T-helper 17 cell (primary cell): ENCODE measurements at regions not wholly inside any gene's neighbourhood (a gene's known extent, or its start where the extent isn't known, plus 50 kb on each side); places are given as distances from the start of the nearest gene placed in this dataset.
"Not testable (repeated sequence)": the region's sequence is repeated elsewhere in the genome, so short reads cannot be mapped to it uniquely, and the experiment has no call there.

Experiments
- ATAC-seq: fragments of 150-1000 bp; cut with Tn5 transposase; 2 replicates; pipeline ENCODE4 v1.10.0; 2021; ENCODE audit warnings: mild to moderate bottlenecking, moderate library complexity
- DNase-seq, 3 donors: peaks; one replicate each; pipeline versions ENCODE4 v3.0.0 to v3.0.0-alpha.2; 2020 to 2021
- H3K9me3 ChIP-seq: one replicate; pipeline ENCODE4 v1.7.0; 2013; ENCODE audit warnings: low read length, mild to moderate bottlenecking; ENCODE audit not compliant: control insufficient read depth, poor library complexity, severe bottlenecking
- H3K27ac Mint-ChIP-seq: one replicate; pipeline ENCODE4 v1.8.0; 2022; ENCODE audit warnings: mild to moderate bottlenecking, moderate library complexity, mixed read lengths
- H3K27me3 Mint-ChIP-seq: one replicate; pipeline ENCODE4 v1.8.0; 2022; ENCODE audit warnings: mixed read lengths
- H3K36me3 Mint-ChIP-seq: one replicate; pipeline ENCODE4 v1.8.0; 2022; ENCODE audit warnings: low read depth, mixed read lengths
- H3K4me1 Mint-ChIP-seq: one replicate; pipeline ENCODE4 v1.8.0; 2022; ENCODE audit warnings: mild to moderate bottlenecking, mixed read lengths
- H3K4me3 Mint-ChIP-seq: one replicate; pipeline ENCODE4 v1.8.0; 2022; ENCODE audit warnings: mild to moderate bottlenecking, moderate library complexity, mixed read lengths

- Mint-ChIP-seq H3K27ac (no peak overlapping the region), H3K27me3 (peaks cover 12% of the 10 kb centered on the region), H3K36me3 (no peaks in the 10 kb centered on the region), H3K4me3 (no peak overlapping the region), H3K4me1 (no peaks in the 10 kb centered on the region)
- DNase-seq = no peak
- ATAC-seq = no peak
- no peaks in the 10 kb centered on the region for H3K9me3 ChIP-seq
Observed at GRCh38 chr2:42999856-43000241, 207.5 kb upstream of the HAAO start.

- H3K9me3 ChIP-seq = no peaks in the 10 kb centered on the region
- Mint-ChIP-seq H3K27me3 (peaks cover 8% of the 10 kb centered on the region), H3K36me3 (no peaks in the 10 kb centered on the region), H3K4me1 (no peaks in the 10 kb centered on the region), H3K4me3 (no peak overlapping the region), H3K27ac (no peak overlapping the region)
- ATAC-seq (no peak), DNase-seq (no peak)
Observed at GRCh38 chr2:42999391-42999841, 207.0 kb upstream of the HAAO start.

GRCh38 chr2:42998721-42999120, 206.3 kb upstream of the HAAO start:
- no peak for ATAC-seq
- no peaks in the 10 kb centered on the region for H3K36me3 Mint-ChIP-seq
- no peak overlapping the region for H3K27ac Mint-ChIP-seq

GRCh38 chr2:42996528-42996927, 204.1 kb upstream of the HAAO start:
- H3K9me3 ChIP-seq = no peaks in the 10 kb centered on the region
- peaks cover 7% of the 10 kb centered on the region for H3K27me3 Mint-ChIP-seq
- no peaks in the 10 kb centered on the region for H3K36me3 Mint-ChIP-seq
- H3K27ac Mint-ChIP-seq = no peak overlapping the region
- ATAC-seq = no peak
- no peak for DNase-seq
- H3K4me1 Mint-ChIP-seq = no peaks in the 10 kb centered on the region
- H3K4me3 Mint-ChIP-seq = no peak overlapping the region

More at GRCh38 chr2:42998721-42999120, 206.3 kb upstream of the HAAO start:
- no peak overlapping the region for H3K4me3 Mint-ChIP-seq
- no peak for DNase-seq
- H3K27me3 Mint-ChIP-seq = peaks cover 7% of the 10 kb centered on the region
- no peaks in the 10 kb centered on the region for H3K9me3 ChIP-seq
- no peaks in the 10 kb centered on the region for H3K4me1 Mint-ChIP-seq

- DNase-seq = no peak
- Mint-ChIP-seq H3K4me3 (no peak overlapping the region), H3K4me1 (no peaks in the 10 kb centered on the region), H3K27me3 (peaks cover 7% of the 10 kb centered on the region), H3K27ac (no peak overlapping the region), H3K36me3 (no peaks in the 10 kb centered on the region)
- no peak for ATAC-seq
- no peaks in the 10 kb centered on the region for H3K9me3 ChIP-seq
Observed at GRCh38 chr2:42995752-42996422, 203.5 kb upstream of the HAAO start.

- H3K4me1 Mint-ChIP-seq, H3K27ac Mint-ChIP-seq, DNase-seq, H3K9me3 ChIP-seq, H3K4me3 Mint-ChIP-seq, ATAC-seq, H3K36me3 Mint-ChIP-seq: not testable (repeated sequence)
- peaks cover 33% of the 10 kb centered on the region for H3K27me3 Mint-ChIP-seq
Observed at GRCh38 chr2:42989283-42990081, 197.1 kb upstream of the HAAO start.

- H3K36me3 Mint-ChIP-seq, H3K4me1 Mint-ChIP-seq, H3K9me3 ChIP-seq, H3K27ac Mint-ChIP-seq, ATAC-seq, H3K4me3 Mint-ChIP-seq, DNase-seq: not testable (repeated sequence)
- peaks cover 38% of the 10 kb centered on the region for H3K27me3 Mint-ChIP-seq
Observed at GRCh38 chr2:42988055-42988454, 195.7 kb upstream of the HAAO start.

GRCh38 chr2:42987112-42987922, 194.9 kb upstream of the HAAO start:
- H3K9me3 ChIP-seq = no peaks in the 10 kb centered on the region
- Mint-ChIP-seq H3K27me3 (peaks cover 38% of the 10 kb centered on the region), H3K36me3 (no peaks in the 10 kb centered on the region), H3K27ac (no peak overlapping the region), H3K4me1 (no peaks in the 10 kb centered on the region), H3K4me3 (no peak overlapping the region)
- no peak for DNase-seq
- ATAC-seq = no peak

- ATAC-seq (no peak), DNase-seq (no peak)
- Mint-ChIP-seq H3K4me1 (no peaks in the 10 kb centered on the region), H3K36me3 (no peaks in the 10 kb centered on the region), H3K4me3 (no peak overlapping the region), H3K27me3 (peaks cover 31% of the 10 kb centered on the region), H3K27ac (no peak overlapping the region)
- H3K9me3 ChIP-seq = no peaks in the 10 kb centered on the region
Observed at GRCh38 chr2:42984617-42985016, 192.2 kb upstream of the HAAO start.

- H3K4me1 Mint-ChIP-seq = no peaks in the 10 kb centered on the region
Observed at GRCh38 chr2:42984081-42984480, 191.7 kb upstream of the HAAO start.

GRCh38 chr2:42980764-42981416, 188.5 kb upstream of the HAAO start:
- Mint-ChIP-seq H3K27me3 (peaks cover 20% of the 10 kb centered on the region), H3K4me1 (peaks cover 6% of the 10 kb centered on the region), H3K36me3 (no peaks in the 10 kb centered on the region), H3K4me3 (no peak overlapping the region), H3K27ac (no peak overlapping the region)
- ATAC-seq = no peak
- DNase-seq = no peak
- no peaks in the 10 kb centered on the region for H3K9me3 ChIP-seq

More at GRCh38 chr2:42984081-42984480, 191.7 kb upstream of the HAAO start:
- DNase-seq (no peak), ATAC-seq (no peak)
- Mint-ChIP-seq H3K27me3 (peaks cover 25% of the 10 kb centered on the region), H3K27ac (no peak overlapping the region), H3K4me3 (no peak overlapping the region), H3K36me3 (no peaks in the 10 kb centered on the region)
- no peaks in the 10 kb centered on the region for H3K9me3 ChIP-seq

GRCh38 chr2:42979870-42980763, 187.7 kb upstream of the HAAO start:
- no peak for ATAC-seq
- no peaks in the 10 kb centered on the region for H3K9me3 ChIP-seq
- Mint-ChIP-seq H3K27ac (no peak overlapping the region), H3K4me3 (no peak overlapping the region), H3K4me1 (peaks cover 6% of the 10 kb centered on the region), H3K36me3 (no peaks in the 10 kb centered on the region), H3K27me3 (peaks cover 16% of the 10 kb centered on the region)
- DNase-seq = no peak
